Transverse colon (tissue), 4 donors: ENCODE measurements at regions not wholly inside any gene's neighbourhood (a gene's known extent, or its start where the extent isn't known, plus 50 kb on each side); places are given as distances from the start of the nearest gene placed in this dataset.

Experiments
- DNase-seq: peaks from one replicate; pipeline ENCODE4 v3.0.0-alpha.2; 2019
- H3K27ac ChIP-seq, 4 donors: fragments of 200-600 bp; sonication (generic); 2 replicates each; pipeline ENCODE4 v1.5.1; 2016 to 2018; ENCODE audit warnings: inconsistent platforms in 4 of 4
- H3K27me3 ChIP-seq: fragments of 200-600 bp; sonication (generic); 2 replicates; pipeline ENCODE4 v1.5.1; 2017; ENCODE audit warnings: inconsistent platforms
- H3K36me3 ChIP-seq, 4 donors: fragments of 200-600 bp; sonication (generic); 2 replicates each; pipeline ENCODE4 v1.5.1; 2017 to 2019; ENCODE audit warnings: inconsistent platforms in 4 of 4
- H3K4me1 ChIP-seq, 4 donors: fragments of 200-600 bp; sonication (generic); 2 replicates each; pipeline ENCODE4 v1.5.1; 2017 to 2020; ENCODE audit warnings: inconsistent platforms in 4 of 4
- H3K4me3 ChIP-seq, 4 donors: fragments of 200-600 bp; sonication (generic); 1 replicate in 1 of 4; 2 replicates in 3 of 4; pipeline versions ENCODE4 v1.5.1 to v1.6.1; 2017 to 2019; ENCODE audit warnings: inconsistent platforms in 4 of 4
- H3K9me3 ChIP-seq, 2 donors: fragments of 200-600 bp; sonication (generic); 2 replicates each; pipeline ENCODE4 v1.5.1; 2017 to 2019; ENCODE audit warnings: inconsistent platforms in 2 of 2
- EP300 ChIP-seq: sonication (generic); formaldehyde crosslinking; IDR thresholded peaks from one replicate; pipeline ENCODE4 v1.6.1; 2017; ENCODE audit warnings: antibody characterized with exemption, low read depth
- POLR2A ChIP-seq: fragments of 450-650 bp; IDR thresholded peaks from one replicate; pipeline ENCODE4 v1.6.1; 2016; ENCODE audit warnings: antibody characterized with exemption, mild to moderate bottlenecking, moderate library complexity
- POLR2AphosphoS5 ChIP-seq, 3 donors: sonication (generic); formaldehyde crosslinking; IDR thresholded peaks; one replicate each; pipeline ENCODE4 v1.6.1; 2016; ENCODE audit warnings: antibody characterized with exemption in 3 of 3
- WGBS, 2 donors: methylation state at CpG; one replicate each; pipeline ENCODE4 v1.1.5; 2018; ENCODE audit warnings: low coverage in 1 of 2; 5-methylcytosine and 5-hydroxymethylcytosine counted together
- in situ Hi-C, 4 donors: fragments of 200-750 bp; cut with MboI; loops; one replicate each; pipeline versions ENCODE4 v1.15.0 to v1.15.1; 2017; ENCODE audit warnings: low sequenced_read_pairs in 3 of 4, low pct_ligation_motif_present in 1 of 4, low pct_unique_long_range_greater_than_20kb in 1 of 4
- intact Hi-C: fragments of 100-400 bp; cut with DNase I; formaldehyde crosslinking; loops from one replicate; pipeline ENCODE4 v1.15.1; 2023; ENCODE audit warnings: low total_unique reads
- TF ChIP-seq, protein P1 (sequence below), 5 experiments: fragments of 200-600 bp in 3 of 5; fragments of 450-650 bp in 2 of 5; sonication (generic) in 3 of 5; IDR thresholded peaks; 1 replicate in 2 of 5; 2 replicates in 3 of 5; pipeline ENCODE4 v1.5.1; 2016 to 2017; ENCODE audit warnings: antibody characterized with exemption in 5 of 5, inconsistent platforms in 3 of 5, mild to moderate bottlenecking in 2 of 5, moderate library complexity in 1 of 5

DNA sequence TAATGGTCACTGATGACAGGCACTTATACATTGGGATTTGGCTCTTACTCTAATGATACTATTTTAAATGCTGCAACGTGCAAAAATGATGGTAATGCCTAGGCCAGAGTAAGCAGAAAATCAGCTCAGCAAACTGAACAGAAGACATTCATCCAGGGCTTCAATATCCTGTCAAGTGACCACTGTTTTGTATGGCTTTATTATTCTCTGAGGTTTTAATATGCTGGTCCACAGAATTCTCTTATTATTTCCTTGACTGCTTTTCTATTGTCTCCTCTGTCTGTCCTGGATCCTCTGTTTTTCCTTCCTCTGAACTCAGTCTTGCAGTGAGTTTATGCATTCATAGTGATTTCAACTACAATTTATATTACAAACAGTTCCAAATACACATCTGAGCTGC, 90.8 kb upstream of the PMFBP1 start:
- TF ChIP-seq POLR2A (no peak), EP300 (no peak), POLR2AphosphoS5 (IDR thresholded peaks at IDR 0.05) (no peak)
- Histone ChIP-seq H3K27me3 (no peaks in the 10 kb centered on the region), H3K4me3 (no peak overlapping the region), H3K4me1 (no peaks in the 10 kb centered on the region), H3K36me3 (no peaks in the 10 kb centered on the region), H3K9me3 (no peaks in the 10 kb centered on the region), H3K27ac (no peak overlapping the region)
- 57 to 71% methylated on average over 1 of the region's 1 CpG for WGBS, 2 donors
- no peak for DNase-seq
- in situ Hi-C loops = no loop called here
- intact Hi-C loops = no loop called here

DNA sequence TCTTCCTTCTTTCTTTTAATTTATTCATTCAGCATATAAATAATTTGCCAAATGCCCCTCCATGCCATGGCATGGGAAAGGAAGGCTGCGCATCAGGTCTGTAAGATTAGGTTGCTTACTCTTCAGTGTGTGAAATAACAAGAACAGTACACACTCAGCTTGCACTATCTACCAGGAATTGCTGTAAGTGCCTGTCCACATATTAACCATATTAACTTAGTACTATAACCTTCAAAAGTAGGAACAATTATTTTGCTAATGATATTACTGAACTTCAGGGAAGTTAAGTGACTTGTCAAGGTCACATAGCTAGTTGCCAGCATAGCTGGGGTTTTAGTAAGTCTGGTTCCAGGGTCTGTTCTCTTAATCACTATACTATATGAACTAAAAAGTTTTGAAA, 89.2 kb upstream of the PMFBP1 start:
- DNase-seq = no peak
- no peak for TF ChIP-seq POLR2A
- TF ChIP-seq EP300 = no peak
- no peak for TF ChIP-seq POLR2AphosphoS5 (IDR thresholded peaks at IDR 0.05)
- TF ChIP-seq, protein P1, sequence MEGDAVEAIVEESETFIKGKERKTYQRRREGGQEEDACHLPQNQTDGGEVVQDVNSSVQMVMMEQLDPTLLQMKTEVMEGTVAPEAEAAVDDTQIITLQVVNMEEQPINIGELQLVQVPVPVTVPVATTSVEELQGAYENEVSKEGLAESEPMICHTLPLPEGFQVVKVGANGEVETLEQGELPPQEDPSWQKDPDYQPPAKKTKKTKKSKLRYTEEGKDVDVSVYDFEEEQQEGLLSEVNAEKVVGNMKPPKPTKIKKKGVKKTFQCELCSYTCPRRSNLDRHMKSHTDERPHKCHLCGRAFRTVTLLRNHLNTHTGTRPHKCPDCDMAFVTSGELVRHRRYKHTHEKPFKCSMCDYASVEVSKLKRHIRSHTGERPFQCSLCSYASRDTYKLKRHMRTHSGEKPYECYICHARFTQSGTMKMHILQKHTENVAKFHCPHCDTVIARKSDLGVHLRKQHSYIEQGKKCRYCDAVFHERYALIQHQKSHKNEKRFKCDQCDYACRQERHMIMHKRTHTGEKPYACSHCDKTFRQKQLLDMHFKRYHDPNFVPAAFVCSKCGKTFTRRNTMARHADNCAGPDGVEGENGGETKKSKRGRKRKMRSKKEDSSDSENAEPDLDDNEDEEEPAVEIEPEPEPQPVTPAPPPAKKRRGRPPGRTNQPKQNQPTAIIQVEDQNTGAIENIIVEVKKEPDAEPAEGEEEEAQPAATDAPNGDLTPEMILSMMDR (IDR thresholded peaks at IDR 0.05) = no peak
- in situ Hi-C loops = no loop called here
- H3K27me3 ChIP-seq = no peaks in the 10 kb centered on the region
- H3K4me1 ChIP-seq = no peaks in the 10 kb centered on the region
- H3K4me3 ChIP-seq = no peak overlapping the region
- no peaks in the 10 kb centered on the region for H3K9me3 ChIP-seq
- H3K27ac ChIP-seq = no peak overlapping the region
- WGBS, 2 donors = 94% methylated on average over 1 of the region's 1 CpG; no CpG with 5 or more reads in 1 of the 2 donors
- intact Hi-C loops = no loop called here
- no peaks in the 10 kb centered on the region for H3K36me3 ChIP-seq

DNA sequence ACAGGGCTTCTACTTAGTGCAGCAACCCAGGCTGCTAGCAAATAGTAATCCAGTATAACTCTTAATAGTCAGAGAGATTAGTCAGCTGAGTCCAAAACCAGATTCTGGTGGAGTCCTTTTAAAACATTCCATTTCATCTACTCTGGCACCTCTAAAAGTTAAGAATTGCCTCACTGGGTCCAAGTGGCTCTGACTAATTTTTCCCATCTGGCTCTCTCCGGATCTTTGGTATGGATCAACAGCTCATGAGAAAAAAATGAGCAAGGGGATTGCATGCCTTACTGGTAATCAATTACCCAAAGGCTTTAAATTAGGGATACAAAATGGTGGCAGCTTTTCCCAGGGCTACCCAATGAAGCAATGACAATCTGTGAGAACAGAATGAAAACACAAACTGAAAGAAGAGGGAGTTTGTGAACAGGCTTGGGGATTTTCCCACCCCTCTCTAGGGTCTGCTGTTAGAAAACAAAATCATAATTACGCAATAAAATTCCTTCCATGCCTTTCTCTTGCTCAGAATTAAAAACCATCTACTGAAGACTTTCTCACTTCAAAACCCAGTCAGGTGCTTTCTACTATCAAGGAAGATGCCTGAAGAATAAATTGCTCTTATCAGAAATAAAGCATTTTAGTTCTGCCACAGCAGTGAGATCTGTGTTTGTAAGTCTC, 84.6 kb upstream of the PMFBP1 start:
- 89 to 92% methylated on average over 1 to 2 of the region's 2 CpGs for WGBS, 2 donors
- intact Hi-C loops = no loop called here
- no peak for DNase-seq

DNA sequence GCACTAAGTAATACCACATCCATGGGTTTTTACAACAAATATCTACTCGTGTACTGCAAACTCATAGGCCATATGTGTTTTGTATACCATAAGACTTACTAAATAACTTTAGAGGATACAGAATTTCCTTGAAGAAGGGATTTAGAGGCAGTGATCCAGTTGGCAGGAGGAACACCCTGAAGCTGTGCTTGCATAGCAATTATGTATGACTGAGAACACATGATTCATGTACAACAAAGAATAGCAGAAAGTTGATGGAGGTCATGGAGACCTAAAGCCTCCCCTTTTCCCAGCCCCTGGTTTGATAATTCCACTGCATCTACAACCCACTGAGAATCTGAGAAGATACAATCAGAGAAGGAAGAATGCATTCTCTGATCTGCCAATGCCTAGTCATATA, 83.8 kb upstream of the PMFBP1 start:
- H3K27ac ChIP-seq = no peak overlapping the region
- H3K4me1 ChIP-seq = no peaks in the 10 kb centered on the region
- WGBS, 2 donors = 57 to 77% methylated on average over 1 of the region's 1 CpG
- no peak overlapping the region for H3K4me3 ChIP-seq
- H3K36me3 ChIP-seq = no peaks in the 10 kb centered on the region
- no peak for DNase-seq
- intact Hi-C loops (no loop called here), in situ Hi-C loops (no loop called here)
- H3K27me3 ChIP-seq = no peaks in the 10 kb centered on the region
- H3K9me3 ChIP-seq = no peaks in the 10 kb centered on the region
- TF ChIP-seq POLR2A = no peak
- TF ChIP-seq, protein P1 (IDR thresholded peaks at IDR 0.05) = no peak
- no peak for TF ChIP-seq POLR2AphosphoS5 (IDR thresholded peaks at IDR 0.05)
- TF ChIP-seq EP300 = no peak

More for the DNA sequence above, 84.6 kb upstream of the PMFBP1 start:
- H3K27ac ChIP-seq = no peak overlapping the region
- H3K36me3 ChIP-seq = no peaks in the 10 kb centered on the region
- H3K4me1 ChIP-seq = no peaks in the 10 kb centered on the region
- no peak overlapping the region for H3K4me3 ChIP-seq
- in situ Hi-C loops = no loop called here
- H3K27me3 ChIP-seq = no peaks in the 10 kb centered on the region
- TF ChIP-seq POLR2AphosphoS5 (IDR thresholded peaks at IDR 0.05) = no peak
- TF ChIP-seq, protein P1 (IDR thresholded peaks at IDR 0.05) = no peak
- TF ChIP-seq POLR2A = no peak
- no peak for TF ChIP-seq EP300
- H3K9me3 ChIP-seq = no peaks in the 10 kb centered on the region
